B cell (primary cell): ENCODE measurements at regions not wholly inside any gene's neighbourhood (a gene's known extent, or its start where the extent isn't known, plus 50 kb on each side); places are given as distances from the start of the nearest gene placed in this dataset.

ENCODE experiments used
- ATAC-seq: fragments of 200-7000 bp; cut with Tn5 transposase; one replicate; pipeline ENCODE4 v1.10.0; 2021; ENCODE audit warnings: low read depth, mild to moderate bottlenecking, moderate number of reproducible peaks, moderate library complexity
- CTCF ChIA-PET: fragments of 350-600 bp; sonication (Branson Sonifier 250); formaldehyde crosslinking; loops from one replicate; lab custom pipeline; 2021; ENCODE audit warnings: antibody characterized with exemption, inconsistent platforms; lab: Charles Lee
- POLR2A ChIA-PET: fragments of 350-600 bp; sonication (Branson Sonifier 250); formaldehyde crosslinking; loops from one replicate; lab custom pipeline; 2021; ENCODE audit warnings: antibody characterized with exemption; lab: Charles Lee
- DNase-seq: peaks from one replicate; pipeline ENCODE4 v3.0.0; 2013
- H2AFZ ChIP-seq: 2 replicates; pipeline ENCODE4 v1.6.1; 2012; ENCODE audit warnings: mild to moderate bottlenecking, low read depth, low read length; ENCODE audit not compliant: insufficient read depth, poor library complexity, severe bottlenecking
- H3K27ac ChIP-seq, 2 donors: 1 replicate in 1 of 2; 2 replicates in 1 of 2; pipeline ENCODE4 v1.5.1; 2012 to 2013; ENCODE audit warnings: low read length in 2 of 2, mild to moderate bottlenecking in 2 of 2, moderate library complexity in 1 of 2
- H3K27me3 ChIP-seq, 4 experiments: fragments of 200-600 bp in 1 of 4; sonication (generic) in 1 of 4; replicated peaks in 1 of 4; 1 replicate in 2 of 4; 2 replicates in 2 of 4; pipeline versions ENCODE4 v1.6.1 to v1.7.0; 2013 to 2016; ENCODE audit warnings: low read length in 3 of 4, mild to moderate bottlenecking in 2 of 4, mixed read lengths in 1 of 4, moderate library complexity in 1 of 4; ENCODE audit not compliant: insufficient read depth in 4 of 4, control insufficient read depth in 3 of 4; ENCODE audit errors: control extremely low read depth in 1 of 4
- H3K36me3 ChIP-seq, 2 experiments: replicated peaks in 1 of 2; 1 replicate in 1 of 2; 2 replicates in 1 of 2; pipeline versions ENCODE4 v1.6.1 to v1.7.1; 2013; ENCODE audit warnings: low read length in 1 of 2; ENCODE audit not compliant: insufficient read depth in 2 of 2, control insufficient read depth in 1 of 2; ENCODE audit errors: control extremely low read depth in 1 of 2, extremely low read depth in 1 of 2
- H3K4me1 ChIP-seq, 2 donors: fragments of 200-600 bp in 1 of 2; sonication (generic) in 1 of 2; 1 replicate in 1 of 2; 2 replicates in 1 of 2; pipeline versions ENCODE4 v1.5.1 to v1.6.1; 2013 to 2017; ENCODE audit warnings: low read length in 2 of 2; ENCODE audit not compliant: control insufficient read depth in 2 of 2, insufficient read depth in 2 of 2
- H3K4me2 ChIP-seq: replicated peaks from 2 replicates; pipeline ENCODE3; 2012; ENCODE audit warnings: mild to moderate bottlenecking, low read depth, low read length; ENCODE audit not compliant: poor library complexity, severe bottlenecking
- H3K4me3 ChIP-seq, 5 experiments: fragments of 200-600 bp in 1 of 5; sonication (generic) in 1 of 5; 1 replicate in 3 of 5; 2 replicates in 2 of 5; pipeline versions ENCODE4 v1.5.1 to v1.7.0; 2011 to 2016; ENCODE audit warnings: low read length in 4 of 5, mild to moderate bottlenecking in 4 of 5, low read depth in 2 of 5, control low read depth in 1 of 5, moderate library complexity in 1 of 5; ENCODE audit not compliant: insufficient read depth in 1 of 5; ENCODE audit errors: control extremely low read depth in 1 of 5, extremely low read depth in 1 of 5
- H3K79me2 ChIP-seq: fragments of 200-600 bp; sonication (generic); one replicate; pipeline ENCODE4 v1.6.0; 2016; ENCODE audit warnings: low read length; ENCODE audit not compliant: control insufficient read depth, insufficient read depth
- H3K9ac ChIP-seq: fragments of 200-600 bp; sonication (generic); 2 replicates; pipeline ENCODE4 v1.6.1; 2017; ENCODE audit warnings: mild to moderate bottlenecking, low read length, moderate library complexity
- H3K9me3 ChIP-seq, 3 donors: one replicate each; pipeline versions ENCODE4 v1.6.1 to v1.7.1; 2013; ENCODE audit warnings: low read length in 2 of 3; ENCODE audit not compliant: control insufficient read depth in 2 of 3, insufficient read depth in 1 of 3; ENCODE audit errors: control extremely low read depth in 1 of 3
- H4K20me1 ChIP-seq: 2 replicates; pipeline ENCODE4 v1.6.0; 2012; ENCODE audit warnings: mild to moderate bottlenecking, low read length; ENCODE audit not compliant: insufficient read depth, control insufficient read depth, poor library complexity, severe bottlenecking
- H3K27ac Mint-ChIP-seq: one replicate; pipeline ENCODE4 v1.8.0; 2021; ENCODE audit warnings: mixed read lengths
- H3K27me3 Mint-ChIP-seq: one replicate; pipeline ENCODE4 v1.8.0; 2021; ENCODE audit warnings: mixed read lengths
- H3K4me1 Mint-ChIP-seq: one replicate; pipeline ENCODE4 v1.8.0; 2021; ENCODE audit warnings: mixed read lengths
- H3K4me3 Mint-ChIP-seq: one replicate; pipeline ENCODE4 v1.8.0; 2021; ENCODE audit warnings: mixed read lengths
- H3K9me3 Mint-ChIP-seq: one replicate; pipeline ENCODE4 v1.8.0; 2022; ENCODE audit warnings: mixed read lengths; ENCODE audit not compliant: insufficient read depth
- EZH2 ChIP-seq: IDR thresholded peaks from 2 replicates; pipeline ENCODE4 v1.6.1; 2012; ENCODE audit warnings: borderline replicate concordance, low read depth, mild to moderate bottlenecking, moderate library complexity, low read length; ENCODE audit not compliant: insufficient read depth, poor library complexity, severe bottlenecking
- WGBS: methylation state at CpG from one replicate; pipeline ENCODE4 v1.1.5; 2013; ENCODE audit warnings: missing lambda C conversion rate; ENCODE audit not compliant: insufficient coverage; 5-methylcytosine and 5-hydroxymethylcytosine counted together
- intact Hi-C: fragments of 100-400 bp; cut with micrococcal nuclease; formaldehyde crosslinking; loops from one replicate; pipeline ENCODE4 v1.10.0; 2022
- TF ChIP-seq, protein P1 (sequence below): fragments of 200-600 bp; IDR thresholded peaks from one replicate; pipeline ENCODE4 v1.8.0; 2022; ENCODE audit warnings: antibody characterized with exemption, mild to moderate bottlenecking

DNA sequence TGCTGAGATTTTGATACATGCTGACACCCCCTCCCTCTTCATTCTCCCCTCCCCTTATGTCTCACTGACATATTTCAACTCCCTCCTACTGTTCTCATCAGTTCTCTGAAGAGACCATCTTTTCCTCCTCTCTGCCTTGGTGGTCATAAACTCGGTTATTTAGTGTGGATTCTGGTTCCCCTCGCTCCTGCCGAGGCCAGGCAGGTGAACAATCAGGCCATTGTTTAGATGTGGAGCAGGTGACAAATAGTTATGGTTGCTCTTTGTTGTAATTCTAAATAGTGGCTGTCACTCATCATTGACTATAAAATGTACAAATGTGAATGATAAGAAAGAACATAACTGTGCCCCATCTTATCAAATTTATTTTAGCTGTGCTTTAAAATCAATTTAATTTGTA lies 324.6 kb downstream of the BCOR start:
- Histone ChIP-seq H3K4me1 (peaks cover 0 to 6% of the 10 kb centered on the region in 2 donors), H3K79me2 (no peaks in the 10 kb centered on the region), H2AFZ (no peak overlapping the region), H4K20me1 (no peaks in the 10 kb centered on the region), H3K9me3 (no peaks in the 10 kb centered on the region), H3K27me3 (no peaks in the 10 kb centered on the region), H3K36me3 (no peaks in the 10 kb centered on the region), H3K9ac (no peak overlapping the region), H3K4me3 (no peak overlapping the region), H3K27ac (no peak overlapping the region), H3K4me2 (no peak overlapping the region)
- H3K27me3 Mint-ChIP-seq = peaks cover 9% of the 10 kb centered on the region
- no peak overlapping the region for H3K27ac Mint-ChIP-seq
- WGBS = no CpG with 5 or more reads among the region's 3 CpGs
- ChIA-PET POLR2A (no interaction called here), CTCF (no interaction called here)
- intact Hi-C loops = no loop called here
- no peak for DNase-seq
- peaks cover 6% of the 10 kb centered on the region for H3K4me1 Mint-ChIP-seq
- no peak for ATAC-seq
- H3K4me3 Mint-ChIP-seq = no peak overlapping the region
- no peak for TF ChIP-seq EZH2
- TF ChIP-seq, protein P1, sequence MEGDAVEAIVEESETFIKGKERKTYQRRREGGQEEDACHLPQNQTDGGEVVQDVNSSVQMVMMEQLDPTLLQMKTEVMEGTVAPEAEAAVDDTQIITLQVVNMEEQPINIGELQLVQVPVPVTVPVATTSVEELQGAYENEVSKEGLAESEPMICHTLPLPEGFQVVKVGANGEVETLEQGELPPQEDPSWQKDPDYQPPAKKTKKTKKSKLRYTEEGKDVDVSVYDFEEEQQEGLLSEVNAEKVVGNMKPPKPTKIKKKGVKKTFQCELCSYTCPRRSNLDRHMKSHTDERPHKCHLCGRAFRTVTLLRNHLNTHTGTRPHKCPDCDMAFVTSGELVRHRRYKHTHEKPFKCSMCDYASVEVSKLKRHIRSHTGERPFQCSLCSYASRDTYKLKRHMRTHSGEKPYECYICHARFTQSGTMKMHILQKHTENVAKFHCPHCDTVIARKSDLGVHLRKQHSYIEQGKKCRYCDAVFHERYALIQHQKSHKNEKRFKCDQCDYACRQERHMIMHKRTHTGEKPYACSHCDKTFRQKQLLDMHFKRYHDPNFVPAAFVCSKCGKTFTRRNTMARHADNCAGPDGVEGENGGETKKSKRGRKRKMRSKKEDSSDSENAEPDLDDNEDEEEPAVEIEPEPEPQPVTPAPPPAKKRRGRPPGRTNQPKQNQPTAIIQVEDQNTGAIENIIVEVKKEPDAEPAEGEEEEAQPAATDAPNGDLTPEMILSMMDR = no peak
- H3K9me3 Mint-ChIP-seq = no peaks in the 10 kb centered on the region

- no peak for TF ChIP-seq EZH2
- TF ChIP-seq, protein P1 = no peak
- no peak for DNase-seq
- no peak overlapping the region for H3K27ac ChIP-seq
Observed at GRCh38 chrX:39773923-39774773, 323.6 kb downstream of the BCOR start.

More at GRCh38 chrX:39773923-39774773, 323.6 kb downstream of the BCOR start:
- H3K9me3 ChIP-seq = no peaks in the 10 kb centered on the region
- H3K27me3 ChIP-seq = no peaks in the 10 kb centered on the region
- peaks cover 9% of the 10 kb centered on the region for H3K27me3 Mint-ChIP-seq
- no peak overlapping the region for H3K27ac Mint-ChIP-seq
- peaks cover 0 to 6% of the 10 kb centered on the region in 2 donors for H3K4me1 ChIP-seq
- no peak overlapping the region for H3K4me3 Mint-ChIP-seq
- CTCF ChIA-PET = no interaction called here
- H3K9ac ChIP-seq = no peak overlapping the region
- H4K20me1 ChIP-seq = no peaks in the 10 kb centered on the region
- no peaks in the 10 kb centered on the region for H3K36me3 ChIP-seq
- POLR2A ChIA-PET = no interaction called here
- H3K9me3 Mint-ChIP-seq = no peaks in the 10 kb centered on the region
- H3K79me2 ChIP-seq = no peaks in the 10 kb centered on the region
- H2AFZ ChIP-seq = no peak overlapping the region
- intact Hi-C loops = no loop called here
- no peak overlapping the region for H3K4me2 ChIP-seq
- no peak overlapping the region for H3K4me3 ChIP-seq
- no peak for ATAC-seq
- 94% methylated on average over 6 of the region's 19 CpGs for WGBS
- peaks cover 6% of the 10 kb centered on the region for H3K4me1 Mint-ChIP-seq
